Common myeloid progenitor, CD34-positive (primary cell): ENCODE measurements at regions not wholly inside any gene's neighbourhood (a gene's known extent, or its start where the extent isn't known, plus 50 kb on each side); places are given as distances from the start of the nearest gene placed in this dataset.
"Not testable (repeated sequence)": the region's sequence is repeated elsewhere in the genome, so short reads cannot be mapped to it uniquely, and the experiment has no call there.

ENCODE experiments used
- CTCF ChIA-PET: fragments of 350-600 bp; sonication (Branson Sonifier 250); formaldehyde crosslinking; loops from one replicate; lab custom pipeline; 2021; ENCODE audit warnings: antibody characterized with exemption; lab: Charles Lee
- POLR2A ChIA-PET: fragments of 350-600 bp; sonication (Branson Sonifier 250); formaldehyde crosslinking; loops from one replicate; lab custom pipeline; 2021; ENCODE audit warnings: antibody characterized with exemption; lab: Charles Lee
- DNase-seq, 3 donors: peaks; one replicate each; pipeline versions ENCODE4 v3.0.0 to v3.0.0-alpha.2; 2013
- H3K27ac ChIP-seq, 2 experiments: 1 replicate in 1 of 2; 2 replicates in 1 of 2; pipeline ENCODE4 v1.7.0; 2013; ENCODE audit warnings: inconsistent platforms in 2 of 2, low read length in 2 of 2, mild to moderate bottlenecking in 2 of 2, low read depth in 1 of 2, moderate library complexity in 1 of 2; ENCODE audit not compliant: severe bottlenecking in 2 of 2, insufficient read depth in 1 of 2, poor library complexity in 1 of 2
- H3K27me3 ChIP-seq, 5 experiments: replicated peaks in 2 of 5; 1 replicate in 3 of 5; 2 replicates in 2 of 5; pipeline versions ENCODE4 v1.6.1 to v1.7.0; 2013; ENCODE audit warnings: low read length in 4 of 5, mild to moderate bottlenecking in 2 of 5, moderate library complexity in 2 of 5, inconsistent platforms in 1 of 5; ENCODE audit not compliant: insufficient read depth in 5 of 5, control insufficient read depth in 4 of 5
- H3K36me3 ChIP-seq, 4 experiments: 1 replicate in 2 of 4; 2 replicates in 2 of 4; pipeline versions ENCODE4 v1.6.1 to v1.7.0; 2013; ENCODE audit warnings: low read length in 3 of 4, control low read depth in 1 of 4, mild to moderate bottlenecking in 1 of 4; ENCODE audit not compliant: control insufficient read depth in 4 of 4, insufficient read depth in 4 of 4
- H3K4me1 ChIP-seq, 4 experiments: 1 replicate in 3 of 4; 2 replicates in 1 of 4; pipeline versions ENCODE4 v1.6.1 to v1.7.1; 2013; ENCODE audit warnings: low read length in 3 of 4, mild to moderate bottlenecking in 3 of 4, control low read depth in 1 of 4, inconsistent platforms in 1 of 4, moderate library complexity in 1 of 4; ENCODE audit not compliant: control insufficient read depth in 4 of 4, insufficient read depth in 4 of 4; ENCODE audit errors: control extremely low read depth in 1 of 4
- H3K4me3 ChIP-seq, 7 experiments: 1 replicate in 4 of 7; 2 replicates in 3 of 7; pipeline versions ENCODE4 v1.5.1 to v1.7.0; 2013; ENCODE audit warnings: mild to moderate bottlenecking in 7 of 7, low read length in 6 of 7, moderate library complexity in 6 of 7, inconsistent platforms in 2 of 7, low read depth in 2 of 7, control low read depth in 1 of 7; ENCODE audit not compliant: insufficient read depth in 4 of 7, control insufficient read depth in 1 of 7; ENCODE audit errors: extremely low read depth in 1 of 7
- H3K9me3 ChIP-seq, 5 experiments: 1 replicate in 4 of 5; 2 replicates in 1 of 5; pipeline versions ENCODE4 v1.6.1 to v1.7.1; 2013; ENCODE audit warnings: low read length in 4 of 5, mild to moderate bottlenecking in 2 of 5, inconsistent platforms in 1 of 5, low read depth in 1 of 5, moderate library complexity in 1 of 5; ENCODE audit not compliant: control insufficient read depth in 4 of 5, insufficient read depth in 2 of 5; ENCODE audit errors: control extremely low read depth in 1 of 5
- WGBS: methylation state at CpG from one replicate; pipeline ENCODE4 v1.1.5; 2013; ENCODE audit not compliant: insufficient coverage; 5-methylcytosine and 5-hydroxymethylcytosine counted together

- H3K4me1 ChIP-seq: no peaks in the 10 kb centered on the region
- DNase-seq: no peak
- CTCF ChIA-PET: no interaction called here
- no peaks in the 10 kb centered on the region for H3K27me3 ChIP-seq
- H3K27ac ChIP-seq: no peak overlapping the region
- no peak overlapping the region for H3K4me3 ChIP-seq
- POLR2A ChIA-PET: no interaction called here
- WGBS: no CpG with 5 or more reads among the region's 2 CpGs
- no peaks in the 10 kb centered on the region for H3K36me3 ChIP-seq
- no peaks in the 10 kb centered on the region for H3K9me3 ChIP-seq
These were observed 181.2 kb downstream of the COX18 start for GRCh38 chr4:72888331-72888730.

- H3K27ac ChIP-seq: no peak overlapping the region
- POLR2A ChIA-PET: no interaction called here
- H3K4me1 ChIP-seq: no peaks in the 10 kb centered on the region
- H3K4me3 ChIP-seq: no peak overlapping the region
- H3K36me3 ChIP-seq: no peaks in the 10 kb centered on the region
- H3K9me3 ChIP-seq: no peaks in the 10 kb centered on the region
- CTCF ChIA-PET: no interaction called here
- 96% methylated on average over 2 of the region's 4 CpGs for WGBS
- no peaks in the 10 kb centered on the region for H3K27me3 ChIP-seq
- no peak for DNase-seq
These were observed 182.4 kb downstream of the COX18 start for GRCh38 chr4:72887152-72887551.

GRCh38 chr4:72886602-72887001 lies 182.9 kb downstream of the COX18 start:
- H3K4me1 ChIP-seq: no peaks in the 10 kb centered on the region
- ChIA-PET POLR2A (no interaction called here), CTCF (no interaction called here)
- no peak overlapping the region for H3K4me3 ChIP-seq
- H3K27ac ChIP-seq: no peak overlapping the region
- no peaks in the 10 kb centered on the region for H3K27me3 ChIP-seq
- no peaks in the 10 kb centered on the region for H3K9me3 ChIP-seq
- DNase-seq: peak in 1 of 3 donors; percentile 5
- no peaks in the 10 kb centered on the region for H3K36me3 ChIP-seq
- WGBS: no CpG with 5 or more reads among the region's 1 CpG

GRCh38 chr4:72884225-72884624 lies 185.3 kb downstream of the COX18 start:
- H3K9me3 ChIP-seq, DNase-seq, H3K27me3 ChIP-seq, H3K4me1 ChIP-seq, H3K27ac ChIP-seq, POLR2A ChIA-PET, H3K4me3 ChIP-seq, H3K36me3 ChIP-seq: not testable (repeated sequence)
- CTCF ChIA-PET: interaction anchor here (1.3 kb wide), 1 partner anchor 380 kb away, joined by 4 read pairs; no protein-coding TSS in a partner anchor
- WGBS: 93% methylated on average over 7 of the region's 7 CpGs

- POLR2A ChIA-PET: no interaction called here
- 88% methylated on average over 10 of the region's 17 CpGs for WGBS
- no peaks in the 10 kb centered on the region for H3K36me3 ChIP-seq
- no peaks in the 10 kb centered on the region for H3K9me3 ChIP-seq
- H3K27me3 ChIP-seq: no peaks in the 10 kb centered on the region
- H3K4me3 ChIP-seq: no peak overlapping the region
- no peak for DNase-seq
- H3K27ac ChIP-seq: no peak overlapping the region
- CTCF ChIA-PET: interaction anchor here (0.7 kb wide), 1 partner anchor 26 kb away, joined by 3 read pairs; no protein-coding TSS in a partner anchor
- H3K4me1 ChIP-seq: no peaks in the 10 kb centered on the region
These were observed 192.6 kb downstream of the COX18 start for GRCh38 chr4:72876946-72877345.

GRCh38 chr4:72875545-72875944 lies 194.0 kb downstream of the COX18 start:
- no peaks in the 10 kb centered on the region for H3K9me3 ChIP-seq
- ChIA-PET CTCF (no interaction called here), POLR2A (no interaction called here)
- H3K36me3 ChIP-seq: no peaks in the 10 kb centered on the region
- H3K4me3 ChIP-seq: no peak overlapping the region
- no peaks in the 10 kb centered on the region for H3K4me1 ChIP-seq
- no peak for DNase-seq
- H3K27ac ChIP-seq: no peak overlapping the region
- no peaks in the 10 kb centered on the region for H3K27me3 ChIP-seq
- WGBS: 85% methylated on average over 4 of the region's 5 CpGs

GRCh38 chr4:72875138-72875537 lies 194.4 kb downstream of the COX18 start:
- H3K27me3 ChIP-seq: no peaks in the 10 kb centered on the region
- CTCF ChIA-PET: no interaction called here

More at GRCh38 chr4:72875138-72875537, 194.4 kb downstream of the COX18 start:
- Histone ChIP-seq H3K36me3 (no peaks in the 10 kb centered on the region), H3K4me3 (no peak overlapping the region), H3K27ac (no peak overlapping the region), H3K9me3 (no peaks in the 10 kb centered on the region), H3K4me1 (no peaks in the 10 kb centered on the region)
- 83% methylated on average over 1 of the region's 1 CpG for whole genome bisulfite sequencing
- DNase-seq: no peak
- POLR2A ChIA-PET: no interaction called here
